ENCODE measurements at regions not wholly inside any gene's neighbourhood (a gene's known extent, or its start where the extent isn't known, plus 50 kb on each side); places are given as distances from the start of the nearest gene placed in this dataset.

DNA sequence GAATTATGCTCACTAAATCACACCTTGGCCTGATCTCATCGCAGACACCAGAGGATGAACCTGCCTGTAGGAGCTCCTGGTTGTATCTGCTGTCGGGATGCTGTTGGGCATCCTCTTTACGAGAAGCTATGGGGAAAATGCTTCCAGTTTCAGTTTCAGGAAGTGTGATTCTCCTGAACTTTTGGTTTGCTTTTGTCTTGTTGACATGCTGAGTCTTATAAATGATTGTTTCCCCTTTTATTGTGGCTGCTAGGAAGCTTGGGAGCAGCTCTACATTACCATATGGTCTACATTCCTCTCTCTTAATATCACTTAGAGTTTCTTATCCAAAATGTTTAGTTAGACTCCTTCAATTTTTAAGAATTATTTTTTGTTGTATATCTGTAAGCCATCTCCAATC lies 227.5 kb downstream of the MTX2 start:
- Histone ChIP-seq H3K4me2 (ENCODE audit: low read depth, low read length) (no peak overlapping the region), H3K27me3 (ENCODE audit: control insufficient read depth in 1 of 2, insufficient read depth in 2 of 2, low read length in 2 of 2) (peaks cover 1 to 4% of the 10 kb centered on the region in 2 experiments; a peak in 1 of 5 replicates), H4K20me1 (ENCODE audit: insufficient read depth, low read length) (no peaks in the 10 kb centered on the region), H3K9me3 (ENCODE audit: low read length) (no peaks in the 10 kb centered on the region), H3K4me3 (replicated peaks in 1 of 3; ENCODE audit: insufficient read depth in 1 of 3, low read depth in 2 of 3, low read length in 3 of 3) (no peak overlapping the region), H3K27ac (ENCODE audit: extremely low read length, insufficient read depth, low read length) (no peak overlapping the region), H3K4me1 (ENCODE audit: insufficient read depth, low read length) (no peaks in the 10 kb centered on the region), H3K36me3 (replicated peaks in 1 of 2; ENCODE audit: control insufficient read depth in 1 of 2, insufficient read depth in 2 of 2, low read length in 2 of 2) (no peaks in the 10 kb centered on the region), H3K79me2 (ENCODE audit: insufficient read depth, low read length) (no peaks in the 10 kb centered on the region), H3K9ac (ENCODE audit: insufficient read depth, low read depth, low read length) (no peak overlapping the region), H2AFZ (ENCODE audit: low read length) (no peak overlapping the region)
- TF ChIP-seq ATM (IDR thresholded peaks at IDR 0.05; ENCODE audit: borderline replicate concordance) (no peak), KLF12 (CRISPR knock-in tag; IDR thresholded peaks at IDR 0.05; ENCODE audit: borderline replicate concordance) (no peak), PHF5A (CRISPR knock-in tag; IDR thresholded peaks at IDR 0.05; ENCODE audit: low read depth, unreplicated experiment) (no peak), ZNF232 (CRISPR knock-in tag; IDR thresholded peaks at IDR 0.05; ENCODE audit: borderline replicate concordance) (no peak), NCOA1 (CRISPR knock-in tag; IDR thresholded peaks at IDR 0.05) (no peak), GZF1 (CRISPR knock-in tag; IDR thresholded peaks at IDR 0.05) (no peak), ZNF567 (CRISPR knock-in tag; IDR thresholded peaks at IDR 0.05; ENCODE audit: borderline replicate concordance) (no peak)
- DNase-seq (ENCODE audit: low spot score) (no peak), FAIRE-seq (no peak), ATAC-seq (no peak)
- CTCF ChIA-PET (ENCODE audit: low intra/inter-chr PET ratio, low total read pairs) = no interaction called here
- in situ Hi-C loops (cut with HindIII; ENCODE audit: extremely low pct_ligation_motif_present, low pct_unique_long_range_greater_than_20kb) = no loop called here
- 10% methylated on average over 3 of the region's 3 CpGs for WGBS (ENCODE audit: low lambda C conversion rate)
- intact Hi-C loops (cut with micrococcal nuclease; ENCODE audit: unreplicated experiment) = no loop called here
- no TSS peak for BruUV-seq (replicated peaks)
- POLR2A ChIA-PET = no interaction called here

- no peak overlapping the region for H3K27ac ChIP-seq (ENCODE audit: extremely low read length, insufficient read depth, low read length)
- no peak overlapping the region for H3K4me3 ChIP-seq (replicated peaks in 1 of 3; ENCODE audit: insufficient read depth in 1 of 3, low read depth in 2 of 3, low read length in 3 of 3)
- no peaks in the 10 kb centered on the region for H3K9me3 ChIP-seq (ENCODE audit: low read length)
- intact Hi-C loops (cut with micrococcal nuclease; ENCODE audit: unreplicated experiment) = no loop called here
- H3K9ac ChIP-seq (ENCODE audit: insufficient read depth, low read depth, low read length) = no peak overlapping the region
- in situ Hi-C loops (cut with HindIII; ENCODE audit: extremely low pct_ligation_motif_present, low pct_unique_long_range_greater_than_20kb) = no loop called here
- no TSS peak for BruUV-seq (replicated peaks)
- no peak overlapping the region for H3K4me2 ChIP-seq (ENCODE audit: low read depth, low read length)
- 0 out of 5 replicates have a peak, but pooled peaks cover 1 to 3% of the 10 kb centered on the region in 2 experiments for H3K27me3 ChIP-seq (ENCODE audit: control insufficient read depth in 1 of 2, insufficient read depth in 2 of 2, low read length in 2 of 2)
- DNase-seq (ENCODE audit: low spot score) = no peak
- H3K36me3 ChIP-seq (replicated peaks in 1 of 2; ENCODE audit: control insufficient read depth in 1 of 2, insufficient read depth in 2 of 2, low read length in 2 of 2) = no peaks in the 10 kb centered on the region
- TF ChIP-seq TP53 (CRISPR knock-in tag; conservative IDR thresholded peaks at IDR 0.05) = no peak
- TF ChIP-seq MAX (IDR thresholded peaks at IDR 0.05) = no peak
- no peak for TF ChIP-seq MED8 (CRISPR knock-in tag; IDR thresholded peaks at IDR 0.05; ENCODE audit: insufficient replicate concordance)
- no peak for TF ChIP-seq ZNF17 (CRISPR knock-in tag; IDR thresholded peaks at IDR 0.05)
- TF ChIP-seq KLF11 (CRISPR knock-in tag; IDR thresholded peaks at IDR 0.05) = no peak
- TF ChIP-seq GZF1 (CRISPR knock-in tag; IDR thresholded peaks at IDR 0.05) = no peak
- no peak for TF ChIP-seq PAF1 (CRISPR knock-in tag; IDR thresholded peaks at IDR 0.05)
- TF ChIP-seq SRF (IDR thresholded peaks at IDR 0.05; ENCODE audit: low read depth, low read length) = no peak
- no peak for TF ChIP-seq KAT8 (CRISPR knock-in tag; IDR thresholded peaks at IDR 0.05)
- TF ChIP-seq MBNL3 (CRISPR knock-in tag; conservative IDR thresholded peaks at IDR 0.05) = no peak
- no peak for TF ChIP-seq SRY (CRISPR knock-in tag; IDR thresholded peaks at IDR 0.05)
- TF ChIP-seq HNF4G (IDR thresholded peaks at IDR 0.05; ENCODE audit: borderline replicate concordance, low read depth, low read length) = no peak
- TF ChIP-seq HNF4G (CRISPR knock-in tag; IDR thresholded peaks at IDR 0.05; ENCODE audit: borderline replicate concordance, low read depth) = no peak
- no peak for TF ChIP-seq CBX1 (IDR thresholded peaks at IDR 0.05; ENCODE audit: low read depth)
- ATAC-seq = no peak
- POLR2A ChIA-PET = no interaction called here
- H4K20me1 ChIP-seq (ENCODE audit: insufficient read depth, low read length) = no peaks in the 10 kb centered on the region
- FAIRE-seq = no peak
- H3K79me2 ChIP-seq (ENCODE audit: insufficient read depth, low read length) = no peaks in the 10 kb centered on the region
- 8% methylated on average over 1 of the region's 1 CpG for WGBS (ENCODE audit: low lambda C conversion rate)
- H2AFZ ChIP-seq (ENCODE audit: low read length) = no peak overlapping the region
- peaks cover 7% of the 10 kb centered on the region for H3K4me1 ChIP-seq (ENCODE audit: insufficient read depth, low read length)
- CTCF ChIA-PET (ENCODE audit: low intra/inter-chr PET ratio, low total read pairs) = no interaction called here
Measured at GRCh38 chr2:176500901-176501300, 231.7 kb downstream of the MTX2 start.

Data from HepG2 (cell line).